Chondrocyte (in vitro differentiated cells): ENCODE measurements at regions not wholly inside any gene's neighbourhood (a gene's known extent, or its start where the extent isn't known, plus 50 kb on each side); places are given as distances from the start of the nearest gene placed in this dataset.

Source experiments
- DNase-seq: peaks from one replicate; pipeline ENCODE4 v3.0.0; 2021; ENCODE audit warnings: mixed read lengths, low spot score
- H3K27ac Mint-ChIP-seq: one replicate; pipeline ENCODE4 v1.8.0; 2021; ENCODE audit warnings: mild to moderate bottlenecking, moderate library complexity, mixed read lengths; ENCODE audit not compliant: unreplicated experiment
- H3K27me3 Mint-ChIP-seq: 2 replicates; pipeline ENCODE4 v1.8.0; 2021; ENCODE audit warnings: low read depth, mixed read lengths
- H3K36me3 Mint-ChIP-seq: 2 replicates; pipeline ENCODE4 v1.8.0; 2021; ENCODE audit warnings: low read depth, mixed read lengths
- H3K4me1 Mint-ChIP-seq: 2 replicates; pipeline ENCODE4 v1.8.0; 2021; ENCODE audit warnings: low read depth, mild to moderate bottlenecking, mixed read lengths
- H3K4me3 Mint-ChIP-seq: one replicate; pipeline ENCODE4 v1.8.0; 2021; ENCODE audit warnings: mild to moderate bottlenecking, moderate library complexity, mixed read lengths; ENCODE audit not compliant: unreplicated experiment
- H3K9me3 Mint-ChIP-seq: 2 replicates; pipeline ENCODE4 v1.8.0; 2021; ENCODE audit warnings: low read depth, mixed read lengths
- CTCF ChIP-seq: fragments of 200-600 bp; sonication (generic); IDR thresholded peaks from 2 replicates; pipeline ENCODE4 v1.5.0; 2021; ENCODE audit warnings: antibody characterized with exemption, mild to moderate bottlenecking, moderate library complexity

GRCh38 chr16:14002416-14002990 is 68.6 kb upstream of the MRTFB start:
- no peak overlapping the region for H3K27ac Mint-ChIP-seq
- H3K9me3 Mint-ChIP-seq, result peaks cover 3% of the 10 kb centered on the region
- no peaks in the 10 kb centered on the region for H3K36me3 Mint-ChIP-seq
- peak overlapping the region; percentile 73 for H3K4me3 Mint-ChIP-seq
- TF ChIP-seq CTCF, result no peak
- no peak for DNase-seq
- no peaks in the 10 kb centered on the region for H3K27me3 Mint-ChIP-seq
- peaks cover 46% of the 10 kb centered on the region for H3K4me1 Mint-ChIP-seq

- DNase-seq, result no peak
- Mint-ChIP-seq H3K4me1 (peaks cover 51% of the 10 kb centered on the region), H3K9me3 (peaks cover 3% of the 10 kb centered on the region), H3K27ac (peak overlapping the region; percentile 95), H3K27me3 (no peaks in the 10 kb centered on the region), H3K36me3 (no peaks in the 10 kb centered on the region), H3K4me3 (peak overlapping the region; percentile 73)
- TF ChIP-seq CTCF, result no peak
These were observed 68.0 kb upstream of the MRTFB start for GRCh38 chr16:14003074-14003570.

- Mint-ChIP-seq H3K27ac (peak overlapping the region; percentile 63), H3K4me1 (peaks cover 54% of the 10 kb centered on the region), H3K36me3 (no peaks in the 10 kb centered on the region), H3K4me3 (no peak overlapping the region), H3K27me3 (no peaks in the 10 kb centered on the region), H3K9me3 (peaks cover 3% of the 10 kb centered on the region)
- DNase-seq, result no peak
- TF ChIP-seq CTCF, result no peak
These were observed 66.9 kb upstream of the MRTFB start for GRCh38 chr16:14004031-14004728.

GRCh38 chr16:14004729-14005315 is 66.3 kb upstream of the MRTFB start:
- H3K36me3 Mint-ChIP-seq, result no peaks in the 10 kb centered on the region
- no peak for TF ChIP-seq CTCF
- H3K4me1 Mint-ChIP-seq, result peaks cover 54% of the 10 kb centered on the region

GRCh38 chr16:14005335-14005734 is 65.8 kb upstream of the MRTFB start:
- TF ChIP-seq CTCF, result no peak
- H3K36me3 Mint-ChIP-seq, result no peaks in the 10 kb centered on the region
- H3K9me3 Mint-ChIP-seq, result peaks cover 3% of the 10 kb centered on the region
- H3K27ac Mint-ChIP-seq, result peak overlapping the region; percentile 79
- no peak overlapping the region for H3K4me3 Mint-ChIP-seq
- peaks cover 54% of the 10 kb centered on the region for H3K4me1 Mint-ChIP-seq
- no peaks in the 10 kb centered on the region for H3K27me3 Mint-ChIP-seq
- no peak for DNase-seq

More at GRCh38 chr16:14004729-14005315, 66.3 kb upstream of the MRTFB start:
- H3K27ac Mint-ChIP-seq, result peak overlapping the region; percentile 79
- H3K9me3 Mint-ChIP-seq, result peaks cover 3% of the 10 kb centered on the region
- no peaks in the 10 kb centered on the region for H3K27me3 Mint-ChIP-seq
- no peak overlapping the region for H3K4me3 Mint-ChIP-seq
- no peak for DNase-seq
